ENCODE measurements at regions not wholly inside any gene's neighbourhood (a gene's known extent, or its start where the extent isn't known, plus 50 kb on each side); places are given as distances from the start of the nearest gene placed in this dataset.

DNA sequence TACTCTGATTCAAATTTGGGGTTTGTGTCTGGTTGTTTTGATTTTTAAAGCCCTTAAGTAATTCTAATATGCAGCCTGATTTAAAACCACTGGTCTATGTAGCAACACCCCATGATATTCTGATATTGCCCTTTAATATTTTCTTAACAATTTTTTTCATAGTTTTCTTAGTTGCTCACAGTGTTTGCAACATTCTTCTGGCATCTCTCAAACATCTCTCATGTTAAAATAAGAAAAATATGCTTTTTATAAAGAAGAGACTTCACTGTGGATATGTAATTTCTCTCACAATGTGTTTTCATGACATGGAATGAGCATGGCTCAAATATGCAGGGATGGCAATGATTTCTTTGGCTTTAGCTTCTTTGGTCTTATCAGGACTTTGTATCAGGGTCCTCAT is 183.7 kb downstream of the TAF11L14 start:
- Histone ChIP-seq H3K9ac (ENCODE audit: extremely low read depth, insufficient read length, low read length) (no peak overlapping the region), H4K8ac (replicated peaks; ENCODE audit: insufficient read length, low read depth, low read length) (no peak overlapping the region), H3K23me2 (ENCODE audit: insufficient read length, low read depth, low read length, poor library complexity, severe bottlenecking) (no peaks in the 10 kb centered on the region), H3K27me3 (ENCODE audit: insufficient read depth, low read length) (no peaks in the 10 kb centered on the region), H4K91ac (ENCODE audit: insufficient read length, low read depth, low read length) (no peak overlapping the region), H3K4me1 (ENCODE audit: insufficient read depth, low read length) (no peaks in the 10 kb centered on the region), H2BK5ac (ENCODE audit: insufficient read length, low read length) (no peak overlapping the region), H3T11ph (ENCODE audit: low read length) (no peak overlapping the region), H4K20me1 (ENCODE audit: control insufficient read depth, insufficient read depth, insufficient read length) (no peaks in the 10 kb centered on the region), H3K27ac (ENCODE audit: insufficient read length, low read depth, low read length) (no peak overlapping the region), H3K9me3 (ENCODE audit: control insufficient read depth, low read depth, low read length) (no peaks in the 10 kb centered on the region), H3K79me2 (ENCODE audit: insufficient read depth, low read length) (no peaks in the 10 kb centered on the region), H2BK120ac (ENCODE audit: low read depth, low read length, poor library complexity, severe bottlenecking) (no peak overlapping the region), H3K14ac (ENCODE audit: insufficient read depth, low read length) (no peak overlapping the region), H4K5ac (ENCODE audit: insufficient read length, low read depth, low read length) (no peak overlapping the region), H2BK15ac (ENCODE audit: low read depth, low read length) (no peak overlapping the region), H2AFZ (ENCODE audit: low read length) (no peak overlapping the region), H3K4ac (ENCODE audit: low read depth, low read length) (no peak overlapping the region), H3K23ac (ENCODE audit: insufficient read length, low read depth, low read length) (no peak overlapping the region), H3K18ac (ENCODE audit: insufficient read length, low read depth, low read length) (no peak overlapping the region), H2AK5ac (ENCODE audit: insufficient read length, low read length) (no peak overlapping the region), H3K4me2 (ENCODE audit: insufficient read depth, insufficient read length, low read length) (no peak overlapping the region), H3K56ac (ENCODE audit: insufficient read length, low read depth, low read length) (no peak overlapping the region), H3K79me1 (ENCODE audit: insufficient read depth, low read depth, low read length, poor library complexity, severe bottlenecking) (no peaks in the 10 kb centered on the region), H2BK12ac (ENCODE audit: insufficient read length, low read depth, low read length) (no peak overlapping the region), H2BK20ac (ENCODE audit: low read depth, low read length, poor library complexity, severe bottlenecking) (no peak overlapping the region)
- no peak overlapping the region for H3K4me3 Mint-ChIP-seq
- no peak overlapping the region for H3K27ac Mint-ChIP-seq
- TF ChIP-seq, protein P1, sequence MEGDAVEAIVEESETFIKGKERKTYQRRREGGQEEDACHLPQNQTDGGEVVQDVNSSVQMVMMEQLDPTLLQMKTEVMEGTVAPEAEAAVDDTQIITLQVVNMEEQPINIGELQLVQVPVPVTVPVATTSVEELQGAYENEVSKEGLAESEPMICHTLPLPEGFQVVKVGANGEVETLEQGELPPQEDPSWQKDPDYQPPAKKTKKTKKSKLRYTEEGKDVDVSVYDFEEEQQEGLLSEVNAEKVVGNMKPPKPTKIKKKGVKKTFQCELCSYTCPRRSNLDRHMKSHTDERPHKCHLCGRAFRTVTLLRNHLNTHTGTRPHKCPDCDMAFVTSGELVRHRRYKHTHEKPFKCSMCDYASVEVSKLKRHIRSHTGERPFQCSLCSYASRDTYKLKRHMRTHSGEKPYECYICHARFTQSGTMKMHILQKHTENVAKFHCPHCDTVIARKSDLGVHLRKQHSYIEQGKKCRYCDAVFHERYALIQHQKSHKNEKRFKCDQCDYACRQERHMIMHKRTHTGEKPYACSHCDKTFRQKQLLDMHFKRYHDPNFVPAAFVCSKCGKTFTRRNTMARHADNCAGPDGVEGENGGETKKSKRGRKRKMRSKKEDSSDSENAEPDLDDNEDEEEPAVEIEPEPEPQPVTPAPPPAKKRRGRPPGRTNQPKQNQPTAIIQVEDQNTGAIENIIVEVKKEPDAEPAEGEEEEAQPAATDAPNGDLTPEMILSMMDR (conservative IDR thresholded peaks at IDR 0.05) = no peak
- H3K4me1 Mint-ChIP-seq = no peaks in the 10 kb centered on the region
- no peak for DNase-seq
- H3K27me3 Mint-ChIP-seq (ENCODE audit: low read depth) = no peaks in the 10 kb centered on the region
- H3K9me3 Mint-ChIP-seq = no peaks in the 10 kb centered on the region
- H3K36me3 Mint-ChIP-seq (ENCODE audit: insufficient read depth in 1 of 3, low read depth in 3 of 3) = no peaks in the 10 kb centered on the region

Data from H9 (cell line).